ENCODE measurements at regions not wholly inside any gene's neighbourhood (a gene's known extent, or its start where the extent isn't known, plus 50 kb on each side); places are given as distances from the start of the nearest gene placed in this dataset.
"Not testable (repeated sequence)": the region's sequence is repeated elsewhere in the genome, so short reads cannot be mapped to it uniquely, and the experiment has no call there.

DNA sequence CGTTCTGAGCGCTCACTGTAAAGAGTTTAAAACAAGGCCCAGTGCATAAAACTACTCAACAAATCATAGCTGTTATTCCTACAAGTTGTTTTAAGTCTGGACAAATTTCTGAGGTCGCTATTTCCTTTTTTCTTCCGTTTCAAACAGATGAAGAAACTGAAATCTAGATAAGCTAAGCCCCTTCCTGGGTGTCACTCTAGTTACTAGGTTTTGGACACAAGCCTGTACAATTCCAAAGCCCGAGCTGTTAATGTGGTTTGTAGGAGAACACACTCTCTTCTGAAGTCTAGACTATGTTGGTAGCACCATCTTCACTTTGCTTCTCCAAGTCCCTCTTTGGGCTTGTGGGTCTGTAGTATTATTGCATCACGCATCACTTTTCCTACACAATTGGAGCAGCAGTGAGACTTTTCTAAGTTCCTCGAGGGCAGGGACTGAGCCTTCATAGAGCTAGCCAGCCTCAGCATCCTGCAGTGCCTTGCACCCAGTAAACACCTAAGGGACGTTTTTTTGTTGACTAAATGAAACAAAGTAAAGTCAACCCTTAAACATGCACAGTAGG is 142.6 kb upstream of the PROK2 start:
- DNase-seq (ENCODE audit: extremely low read depth in 1 of 2, low read depth in 1 of 2), result no peak

DNA sequence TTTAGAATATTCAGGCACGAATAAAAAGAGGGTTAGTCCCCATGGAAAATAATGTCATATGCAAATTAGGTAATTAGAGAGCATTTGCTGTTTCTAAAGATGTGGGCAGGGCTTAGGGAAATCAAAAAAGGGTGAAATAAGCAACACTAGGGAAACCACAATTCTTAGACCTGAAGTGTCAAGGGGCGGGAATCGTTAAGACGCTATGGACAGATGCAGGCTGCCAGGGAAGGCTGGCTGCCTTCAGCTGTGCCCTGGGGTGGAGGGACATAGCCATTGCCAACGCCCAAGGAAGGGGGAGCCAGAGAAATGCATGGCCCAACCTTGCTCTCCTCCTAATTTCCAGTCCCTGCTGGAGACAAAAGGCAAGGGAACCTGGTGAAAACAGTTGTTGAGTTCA is 141.7 kb upstream of the PROK2 start:
- no peak for DNase-seq (ENCODE audit: extremely low read depth in 1 of 2, low read depth in 1 of 2)

- no peak for DNase-seq (ENCODE audit: extremely low read depth in 1 of 2, low read depth in 1 of 2)
Observed at GRCh38 chr3:71926262-71926600, 141.3 kb upstream of the PROK2 start.

GRCh38 chr3:71925511-71926261 is 140.7 kb upstream of the PROK2 start:
- not testable (repeated sequence) for DNase-seq (ENCODE audit: extremely low read depth in 1 of 2, low read depth in 1 of 2)

- no peak for DNase-seq (ENCODE audit: extremely low read depth in 1 of 2, low read depth in 1 of 2)
Observed at GRCh38 chr3:71924721-71925120, 139.8 kb upstream of the PROK2 start.

DNA sequence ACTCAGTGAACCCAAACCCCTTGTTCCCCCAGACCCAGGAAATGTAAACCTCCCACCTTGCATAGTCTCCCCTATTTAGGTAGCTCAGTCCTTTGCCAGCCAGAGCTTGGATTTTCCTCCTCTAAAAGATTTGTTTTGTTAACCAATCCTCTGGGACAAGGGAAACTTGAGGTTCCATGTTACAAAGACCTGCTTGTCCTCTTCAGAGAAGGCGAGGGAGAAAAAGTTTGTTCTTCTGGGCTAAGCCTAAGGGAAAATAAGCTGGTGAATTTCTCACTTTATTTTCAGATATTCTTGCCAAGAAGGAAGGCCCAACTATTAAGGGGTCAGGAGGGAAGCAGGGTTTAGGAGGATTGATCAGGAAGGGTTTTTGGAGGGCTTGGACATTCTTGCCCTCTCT is 136.1 kb upstream of the PROK2 start:
- DNase-seq (ENCODE audit: extremely low read depth in 1 of 2, low read depth in 1 of 2), result no peak

- no peak for DNase-seq (ENCODE audit: extremely low read depth in 1 of 2, low read depth in 1 of 2)
Observed at GRCh38 chr3:71919572-71919971, 134.6 kb upstream of the PROK2 start.

- no peak for DNase-seq (ENCODE audit: extremely low read depth in 1 of 2, low read depth in 1 of 2)
Observed at GRCh38 chr3:71917545-71917944, 132.6 kb upstream of the PROK2 start.

DNA sequence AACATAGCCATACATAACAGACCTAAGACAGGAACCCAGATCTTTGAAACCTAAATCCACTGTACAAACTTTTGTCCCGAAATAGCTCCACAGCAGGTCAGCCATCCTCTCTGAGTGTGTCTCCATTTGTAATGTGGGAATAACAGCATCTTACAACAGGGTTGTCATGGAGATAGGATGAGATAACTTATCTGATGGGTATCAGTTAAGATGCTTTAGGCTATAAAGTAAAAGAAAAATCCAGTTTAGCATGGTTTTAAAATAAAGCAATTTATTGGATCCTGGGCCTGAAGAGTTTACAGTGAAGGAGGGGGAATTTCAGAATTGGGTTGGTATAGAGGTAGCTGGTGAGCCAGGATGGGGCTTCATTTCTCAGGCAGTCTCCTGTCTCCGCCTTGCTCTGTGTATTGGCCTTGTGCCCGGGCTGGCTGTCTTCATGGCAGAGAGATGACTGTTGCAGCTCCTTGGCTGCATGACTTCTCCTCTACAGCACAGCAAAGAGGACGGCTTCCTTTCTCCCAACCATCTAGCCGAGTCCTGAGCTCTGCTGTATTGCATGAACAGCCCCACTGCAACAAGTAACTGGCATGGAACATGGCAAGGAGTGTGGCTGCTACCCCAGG is 131.9 kb upstream of the PROK2 start:
- DNase-seq (ENCODE audit: extremely low read depth in 1 of 2, low read depth in 1 of 2), result no peak

DNA sequence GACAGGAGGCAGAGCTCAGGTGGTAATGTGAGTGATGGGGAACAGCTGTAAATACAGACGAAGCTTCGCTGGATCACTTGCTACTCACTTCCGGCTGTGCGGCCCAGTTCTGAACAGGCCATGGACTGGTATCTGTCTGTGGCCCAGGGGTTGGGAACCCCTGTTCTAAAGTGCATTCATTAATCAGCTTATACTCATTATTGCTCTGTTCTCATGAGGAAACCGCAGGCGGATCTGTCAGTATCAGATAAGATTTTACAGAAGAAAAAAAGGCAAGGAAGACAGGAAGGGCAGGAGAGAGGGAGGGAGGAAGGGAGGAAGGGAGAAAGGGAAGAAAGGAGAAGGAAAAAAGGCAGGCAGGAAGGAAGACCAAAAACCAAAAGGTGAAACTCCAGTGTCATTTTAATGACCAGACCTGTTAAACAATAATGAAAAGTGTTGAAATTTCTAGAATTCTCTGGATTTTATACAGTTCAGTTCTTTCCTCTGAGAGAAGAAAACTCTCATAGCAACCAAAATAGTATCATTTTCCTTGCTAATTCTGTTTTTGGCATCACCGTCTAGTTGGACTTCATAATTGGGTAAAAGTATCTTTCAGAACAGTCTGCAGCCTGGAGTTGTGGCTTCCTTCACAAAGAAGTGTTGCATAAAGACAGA is 128.0 kb upstream of the PROK2 start:
- no peak for DNase-seq (ENCODE audit: extremely low read depth in 1 of 2, low read depth in 1 of 2)

GRCh38 chr3:71910108-71910507 is 125.2 kb upstream of the PROK2 start:
- no peak for DNase-seq (ENCODE audit: extremely low read depth in 1 of 2, low read depth in 1 of 2)

GRCh38 chr3:71907996-71908395 is 123.0 kb upstream of the PROK2 start:
- DNase-seq (ENCODE audit: extremely low read depth in 1 of 2, low read depth in 1 of 2), result no peak

DNA sequence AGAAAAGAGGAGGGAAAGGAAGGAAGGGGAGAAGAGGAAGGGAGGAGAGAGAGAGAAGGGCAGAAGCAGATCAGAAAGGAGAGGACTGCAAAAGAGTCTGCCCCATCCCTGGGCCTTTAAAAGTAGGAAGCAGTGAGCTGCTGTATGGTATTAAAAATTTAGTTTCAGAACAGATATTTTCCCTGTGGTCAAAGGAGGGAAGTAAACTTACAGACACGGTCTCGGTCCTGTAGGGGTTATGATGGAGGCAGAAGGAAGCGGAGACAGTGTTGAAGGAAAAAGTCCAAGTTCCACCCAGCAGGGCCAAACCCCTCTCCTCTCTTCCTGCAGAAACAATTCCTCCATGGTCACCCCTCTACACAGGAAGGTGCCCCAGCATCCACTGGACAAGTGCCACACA is 122.0 kb upstream of the PROK2 start:
- DNase-seq (ENCODE audit: extremely low read depth in 1 of 2, low read depth in 1 of 2), result no peak

GRCh38 chr3:71905426-71905825 is 120.5 kb upstream of the PROK2 start:
- no peak for DNase-seq (ENCODE audit: extremely low read depth in 1 of 2, low read depth in 1 of 2)

- no peak for DNase-seq (ENCODE audit: extremely low read depth in 1 of 2, low read depth in 1 of 2)
Observed at GRCh38 chr3:71903936-71904335, 119.0 kb upstream of the PROK2 start.

DNA sequence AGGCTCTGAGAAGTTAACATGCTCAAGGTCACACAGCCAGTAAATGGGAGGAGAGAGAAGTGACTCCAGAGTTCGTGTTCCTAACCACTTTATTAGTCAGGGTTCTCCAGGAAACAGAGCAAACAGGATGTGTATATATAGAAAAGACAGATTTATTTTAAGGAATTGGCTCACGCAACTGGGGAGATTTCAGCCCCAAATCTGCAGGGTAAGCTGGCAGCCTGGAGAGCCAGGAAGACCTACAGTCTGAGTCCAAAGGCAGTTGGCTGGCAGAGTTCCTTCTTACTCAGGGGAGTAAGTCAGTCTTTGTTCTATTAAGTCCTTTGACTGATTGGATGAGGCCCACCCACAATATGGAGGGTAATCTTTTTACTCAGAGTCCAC is 118.2 kb upstream of the PROK2 start:
- DNase-seq (ENCODE audit: extremely low read depth in 1 of 2, low read depth in 1 of 2), result no peak

GRCh38 chr3:71902258-71903111 is 117.5 kb upstream of the PROK2 start:
- DNase-seq (ENCODE audit: extremely low read depth in 1 of 2, low read depth in 1 of 2), result no peak

- DNase-seq (ENCODE audit: extremely low read depth in 1 of 2, low read depth in 1 of 2), result no peak
Observed at GRCh38 chr3:71901645-71902044, 116.7 kb upstream of the PROK2 start.

DNA sequence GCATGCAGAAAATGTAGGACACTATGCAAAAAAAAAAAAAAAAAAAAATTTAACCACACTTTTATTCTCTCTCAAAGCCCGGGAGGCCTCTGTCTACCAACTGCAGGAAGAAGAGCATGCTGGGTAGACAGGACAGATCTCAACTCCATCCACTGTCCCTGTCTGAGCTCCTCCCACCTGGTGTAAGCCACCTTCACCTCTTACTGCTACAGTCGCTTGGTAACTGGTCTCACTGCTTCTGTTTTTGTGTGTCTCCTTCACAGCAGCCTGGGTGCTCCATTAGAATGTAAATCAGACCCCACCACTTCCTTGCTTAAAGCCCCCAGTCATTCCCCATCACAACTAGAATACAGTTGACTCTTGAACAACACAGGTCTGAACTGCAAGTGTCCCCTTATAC is 115.1 kb upstream of the PROK2 start:
- no peak for DNase-seq (ENCODE audit: extremely low read depth in 1 of 2, low read depth in 1 of 2)

GRCh38 chr3:71896751-71897150 is 111.8 kb upstream of the PROK2 start:
- DNase-seq (ENCODE audit: extremely low read depth in 1 of 2, low read depth in 1 of 2), result no peak

Data from activated CD8-positive, alpha-beta memory T cell treated with anti-CD3 and anti-CD28 coated beads for 1 hour (primary cell).